ENCODE measurements at regions not wholly inside any gene's neighbourhood (a gene's known extent, or its start where the extent isn't known, plus 50 kb on each side); places are given as distances from the start of the nearest gene placed in this dataset.

GRCh38 chr1:101290922-101291561 lies 54.2 kb downstream of the S1PR1 start:
- TF ChIP-seq CTCF (IDR thresholded peaks at IDR 0.05): no peak
- no peak for TF ChIP-seq SIN3A (IDR thresholded peaks at IDR 0.05; ENCODE audit: borderline replicate concordance, insufficient read depth, low read depth, low read length)
- TF ChIP-seq POLR2AphosphoS5 (IDR thresholded peaks at IDR 0.05; ENCODE audit: low read depth, low read length): no peak
- no peak for TF ChIP-seq REST (IDR thresholded peaks at IDR 0.05; ENCODE audit: insufficient read depth in 1 of 2, low read depth in 2 of 2, low read length in 1 of 2)
- TF ChIP-seq TCF7L2 (IDR thresholded peaks at IDR 0.05; ENCODE audit: low read depth, low read length): no peak

All from Panc1 (cell line).